Activated effector memory CD4-positive, alpha-beta T cell treated with Interleukin-2 at 50 U/mL for 16 hours (primary cell): ENCODE measurements at regions not wholly inside any gene's neighbourhood (a gene's known extent, or its start where the extent isn't known, plus 50 kb on each side); places are given as distances from the start of the nearest gene placed in this dataset.

Experiments
- DNase-seq: peaks from one replicate; pipeline ENCODE4 v3.0.0-alpha.2; 2020

DNA sequence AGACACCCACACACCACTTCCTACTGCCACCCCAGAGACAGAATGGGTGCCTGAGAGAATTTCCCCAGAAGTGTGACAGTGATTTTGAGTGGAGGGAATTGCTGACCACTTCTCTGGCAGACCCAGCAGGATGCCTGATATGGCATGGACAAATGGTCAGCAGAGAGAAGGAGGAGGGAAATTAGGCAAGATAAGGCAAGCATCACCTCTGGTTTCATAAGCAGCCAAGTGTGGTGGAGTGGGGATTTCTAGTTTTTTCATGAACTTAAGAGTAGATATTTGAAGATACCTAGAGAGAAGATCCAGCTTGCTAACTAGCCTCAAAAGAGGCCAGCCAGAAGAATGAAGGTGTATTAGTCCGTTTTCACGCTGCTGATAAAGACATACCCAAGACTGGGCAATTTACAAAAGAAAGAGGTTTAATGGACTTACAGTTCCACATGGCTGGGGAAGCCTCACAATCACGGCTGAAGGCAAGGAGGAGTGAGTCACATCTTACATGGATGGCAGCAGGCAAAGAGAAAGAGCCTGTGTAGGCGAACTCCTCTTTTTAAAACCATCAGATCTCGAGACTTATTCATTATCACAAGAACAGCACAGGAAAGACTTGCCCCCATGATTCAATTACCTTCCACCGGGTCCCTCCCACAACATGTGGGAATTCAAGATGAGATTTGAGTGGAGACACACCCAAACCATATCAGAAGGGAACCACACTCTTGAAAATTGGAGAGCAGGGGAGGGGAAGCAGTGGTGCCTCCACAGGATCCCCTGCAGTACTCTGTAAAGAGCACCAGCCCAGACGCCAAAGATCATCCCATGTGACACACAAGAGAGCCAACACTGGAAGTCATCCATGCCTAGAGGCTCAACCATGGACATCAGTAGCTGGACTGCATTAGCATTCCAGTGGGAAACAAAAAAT lies 64.2 kb downstream of the RBM43 start:
- no peak for DNase-seq

DNA sequence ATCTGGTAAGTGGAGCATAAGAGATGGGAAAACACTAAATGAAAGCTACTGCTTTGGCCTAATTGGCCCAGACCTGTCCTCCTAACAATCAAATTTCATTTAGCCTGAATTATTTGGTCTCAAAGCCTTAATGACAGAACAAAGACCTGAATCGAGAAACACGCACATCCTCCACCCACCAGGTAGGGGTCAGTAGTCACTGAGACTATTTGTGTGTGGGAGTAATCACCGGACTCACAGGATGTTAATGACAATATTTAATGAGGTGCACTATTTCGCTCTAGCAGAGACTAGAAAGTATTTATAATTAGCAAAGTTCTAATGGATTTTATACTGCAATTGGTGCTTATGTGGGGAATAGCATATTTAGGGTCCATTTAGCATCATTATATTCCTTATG lies 68.1 kb downstream of the RBM43 start:
- no peak for DNase-seq

DNA sequence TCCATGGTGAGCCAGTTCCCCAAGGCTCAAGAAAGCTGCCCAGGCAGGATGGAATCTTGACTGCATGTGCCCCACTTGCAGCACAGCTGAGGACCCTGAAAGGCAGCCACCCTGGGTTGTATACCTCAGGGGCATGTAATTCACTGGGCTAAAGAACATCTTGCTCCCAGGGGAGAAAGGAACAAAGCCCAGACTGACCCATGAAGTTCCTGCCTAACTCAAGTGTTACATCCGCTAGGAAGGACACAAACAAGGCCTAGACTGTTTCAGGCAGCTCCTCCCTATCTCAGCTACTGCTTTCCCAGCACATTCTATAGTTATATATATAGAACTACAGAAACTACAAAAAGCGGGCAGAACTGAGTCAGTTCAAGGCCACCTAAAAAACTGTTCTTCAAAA lies 69.0 kb downstream of the RBM43 start:
- no peak for DNase-seq

DNA sequence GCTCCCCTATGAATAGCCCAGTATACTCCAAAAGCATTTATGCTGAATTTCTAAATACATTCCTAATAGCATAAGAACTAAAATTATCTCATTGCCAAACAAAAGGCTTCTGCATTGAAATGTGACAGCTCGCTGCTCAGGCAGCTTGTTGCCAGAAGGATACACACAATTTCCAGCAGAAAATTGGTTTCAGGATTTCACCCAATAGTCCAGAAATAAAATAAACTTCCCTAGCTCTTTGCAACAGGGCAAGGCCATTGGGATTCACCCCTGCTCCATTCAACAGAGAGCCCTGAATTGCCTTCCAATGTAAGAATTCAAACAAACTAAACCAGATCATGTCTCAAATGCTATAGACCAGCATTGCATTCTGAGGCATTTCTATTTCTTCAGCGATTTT lies 70.7 kb downstream of the RBM43 start:
- no peak for DNase-seq

DNA sequence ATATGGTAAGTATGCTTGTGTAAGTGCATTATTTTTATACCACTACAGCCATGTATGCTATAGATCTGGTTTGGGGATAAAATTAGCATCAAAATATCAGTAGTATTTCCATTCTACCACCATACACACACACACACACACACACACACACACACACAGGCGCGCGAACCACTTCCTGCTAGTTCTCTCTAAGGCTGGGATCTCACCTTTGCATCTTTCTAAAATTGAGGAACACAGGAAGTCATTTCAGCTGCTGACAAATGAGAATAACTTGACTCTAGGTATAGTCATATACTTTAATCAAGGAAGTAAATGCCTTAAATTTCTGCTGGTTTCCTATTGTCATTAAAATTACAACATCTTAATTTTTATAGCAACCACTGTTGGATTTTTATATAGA lies 72.5 kb downstream of the RBM43 start:
- peak; percentile 1 for DNase-seq

DNA sequence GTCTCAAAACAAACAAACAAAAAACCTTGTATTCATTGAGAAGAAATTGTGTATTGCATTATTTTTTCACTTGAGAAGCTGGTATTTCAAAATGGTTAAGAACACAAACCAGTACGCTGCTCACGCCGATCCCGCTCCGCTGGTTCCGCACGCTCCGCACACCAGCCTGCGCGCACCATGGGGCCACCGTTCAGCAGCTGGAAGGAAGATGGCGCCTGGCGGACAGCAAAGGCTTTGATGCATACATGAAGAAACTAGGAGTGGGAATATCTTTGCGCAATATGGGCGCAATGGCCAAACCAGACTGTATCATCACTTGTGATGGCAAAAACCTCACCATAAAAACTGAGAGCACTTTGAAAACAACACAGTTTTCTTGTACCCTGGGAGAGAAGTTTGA lies 75.7 kb downstream of the RBM43 start:
- no peak for DNase-seq

DNA sequence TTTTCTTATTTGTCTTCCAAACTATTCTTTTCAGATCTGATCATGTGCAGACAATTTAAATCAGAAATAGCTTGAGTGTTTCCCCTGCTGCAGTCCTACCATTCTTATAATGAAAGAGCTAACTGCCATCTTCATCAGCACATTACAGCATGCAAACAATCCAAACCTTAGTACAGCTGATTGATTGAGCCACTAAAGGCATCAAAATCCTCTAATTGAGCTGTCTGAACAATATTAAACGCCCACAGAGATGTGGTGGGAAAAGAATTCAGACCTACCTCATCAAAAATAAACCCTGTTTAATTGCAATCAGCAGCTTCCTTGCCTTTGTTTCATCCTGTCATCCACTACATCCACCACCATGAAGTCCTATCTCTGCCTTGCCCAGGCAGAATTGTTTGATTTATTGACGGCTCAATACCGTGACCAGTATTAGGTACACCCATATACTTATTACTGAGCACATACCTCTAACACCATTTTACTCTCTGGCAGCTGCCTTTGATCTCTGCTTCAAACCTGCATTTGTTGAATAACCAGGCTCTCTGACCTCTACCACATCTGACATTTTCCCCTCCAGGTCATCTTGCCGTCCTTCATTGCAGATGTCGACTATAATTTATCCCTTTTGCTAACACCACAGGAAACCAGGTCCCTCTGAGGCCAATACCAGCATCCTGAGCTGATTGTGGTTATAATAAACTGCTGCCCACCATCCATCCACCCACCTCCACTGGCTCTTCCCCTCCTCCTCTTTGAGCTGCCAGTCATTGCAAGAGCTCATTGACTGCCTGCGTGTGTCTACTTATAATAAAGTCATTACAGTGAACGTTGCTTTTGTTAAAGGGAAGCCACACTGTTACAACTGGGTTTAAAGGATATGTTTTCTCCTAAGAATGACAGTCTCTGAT lies 78.5 kb downstream of the RBM43 start:
- DNase-seq = no peak

DNA sequence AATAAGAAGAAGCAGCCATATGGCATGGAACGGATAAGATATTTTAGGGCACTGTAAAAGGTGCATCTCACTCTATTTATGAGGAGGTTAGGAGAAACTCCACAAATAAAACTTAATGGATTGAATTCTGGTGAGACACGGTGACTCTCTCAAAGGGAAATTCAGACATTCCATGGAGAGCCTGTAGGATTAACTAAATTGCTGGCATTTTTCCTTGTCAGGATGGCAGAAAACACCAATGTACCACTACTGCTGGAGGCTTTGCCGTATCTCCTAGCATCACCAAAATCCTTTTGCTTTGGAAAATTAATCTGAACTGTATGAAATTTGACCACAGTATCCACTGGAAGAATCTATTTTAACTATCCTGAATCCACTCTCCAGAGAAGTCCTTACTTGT lies 79.3 kb downstream of the RBM43 start:
- no peak for DNase-seq

DNA sequence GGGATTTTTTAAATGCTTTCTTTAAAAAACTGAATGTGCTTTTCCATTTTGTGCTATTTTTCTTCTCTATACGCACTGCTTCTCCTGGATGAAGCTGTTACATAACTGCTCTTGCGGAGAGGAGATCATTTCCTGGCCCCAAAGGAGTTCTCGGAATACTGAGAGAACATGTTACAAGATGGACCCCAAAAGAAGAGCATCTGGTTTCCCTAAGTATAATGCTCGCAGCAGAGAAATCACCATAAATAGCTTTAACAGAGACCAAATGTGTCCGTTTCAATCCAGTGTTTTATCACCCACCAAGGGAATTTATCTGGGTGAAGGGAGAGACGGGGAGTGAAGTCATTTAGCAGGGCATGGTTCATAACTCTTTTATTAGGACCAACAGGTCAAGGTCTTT lies 80.1 kb downstream of the RBM43 start:
- no peak for DNase-seq

DNA sequence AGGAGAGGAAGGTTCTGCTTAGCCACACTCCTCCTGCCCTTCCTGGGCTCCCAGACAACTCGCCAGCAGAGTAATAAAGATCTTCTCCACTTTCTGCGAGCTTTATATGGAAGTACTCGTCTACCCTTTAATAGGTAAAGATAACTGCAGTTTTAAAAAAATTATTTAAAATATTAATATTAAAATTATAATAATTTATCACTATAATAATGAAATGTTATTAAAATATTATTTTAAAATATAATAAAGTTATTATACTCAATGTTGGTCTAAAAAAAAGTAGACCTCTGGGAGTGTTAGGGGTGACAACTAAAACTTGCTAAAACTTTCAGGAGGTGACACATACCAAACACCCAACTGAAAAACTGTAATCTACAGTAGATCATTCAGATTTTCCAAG lies 81.5 kb downstream of the RBM43 start:
- DNase-seq = no peak

DNA sequence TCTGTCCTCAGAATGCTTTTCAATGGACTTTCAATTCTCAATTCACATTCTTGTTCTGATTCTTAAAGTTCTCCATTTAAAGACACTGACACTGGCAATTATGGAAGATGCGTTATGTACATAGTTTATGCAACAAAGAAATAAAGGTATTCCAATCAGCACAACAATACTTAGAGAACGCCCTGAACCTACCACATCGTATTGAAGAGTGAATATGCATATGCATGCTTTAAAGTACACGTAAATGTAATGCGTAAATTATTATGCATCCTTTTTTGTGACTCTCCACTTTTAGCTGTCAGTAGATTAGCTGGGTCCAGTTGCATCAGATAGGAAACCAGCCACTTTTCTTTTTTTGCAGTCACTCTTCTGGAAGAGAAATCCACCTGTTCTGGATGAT lies 83.5 kb downstream of the RBM43 start:
- no peak for DNase-seq

DNA sequence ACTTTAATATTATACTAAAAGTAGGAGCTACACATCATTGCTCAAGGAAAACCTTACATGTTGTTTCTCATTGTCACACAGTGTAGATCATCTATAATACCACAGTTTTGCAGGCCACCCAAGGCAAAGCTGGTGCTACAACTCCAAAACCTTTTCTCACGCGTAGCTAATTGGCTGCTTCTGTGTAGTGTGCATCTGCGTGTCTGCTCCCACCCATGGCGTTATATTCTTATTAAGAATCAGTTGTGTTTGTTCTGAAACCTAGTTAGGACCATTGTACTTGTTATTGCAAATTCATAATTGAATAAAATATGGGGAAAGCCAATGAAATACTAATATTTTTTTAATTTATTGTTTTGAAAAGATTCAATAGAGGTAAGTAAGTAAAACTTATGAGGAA lies 83.9 kb downstream of the RBM43 start:
- DNase-seq = no peak

DNA sequence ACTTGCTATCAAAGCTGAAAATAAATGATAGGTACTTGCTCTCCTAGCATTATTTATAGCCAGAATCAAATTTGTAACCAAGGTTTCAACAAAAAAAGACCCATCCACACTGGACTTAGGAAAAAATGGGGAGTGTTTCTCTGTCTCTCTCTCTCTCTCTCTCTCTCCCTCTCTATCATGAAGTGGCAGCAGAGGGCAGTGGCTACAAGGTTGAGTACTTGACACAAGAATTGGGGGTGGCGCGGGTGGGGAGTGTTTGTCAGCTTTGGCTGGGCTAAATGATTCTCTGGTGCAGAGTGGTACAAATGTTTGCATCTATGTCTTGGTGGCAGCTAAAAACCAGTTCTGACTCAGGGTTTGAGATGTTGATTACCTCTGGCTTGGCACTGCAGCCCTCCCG lies 85.0 kb downstream of the RBM43 start:
- no peak for DNase-seq

DNA sequence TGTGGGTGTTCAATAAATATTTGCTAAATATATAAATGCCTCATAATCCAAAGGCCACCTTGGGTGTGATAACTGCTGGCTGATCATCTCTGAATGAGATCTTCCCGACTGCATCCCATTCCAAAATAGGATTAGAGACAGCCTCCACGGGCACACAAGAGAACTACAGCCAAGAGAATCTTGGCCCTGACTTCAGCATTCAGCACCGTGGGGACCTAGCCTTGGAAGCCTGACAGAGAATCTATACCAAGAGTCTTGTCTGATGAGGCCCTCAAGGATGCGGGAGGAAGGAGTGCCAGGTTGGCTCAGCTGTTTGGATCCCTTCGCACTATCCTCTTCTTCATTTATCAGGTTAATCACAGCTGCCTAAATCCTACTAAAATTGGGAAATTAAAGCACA lies 85.8 kb downstream of the RBM43 start:
- no peak for DNase-seq

DNA sequence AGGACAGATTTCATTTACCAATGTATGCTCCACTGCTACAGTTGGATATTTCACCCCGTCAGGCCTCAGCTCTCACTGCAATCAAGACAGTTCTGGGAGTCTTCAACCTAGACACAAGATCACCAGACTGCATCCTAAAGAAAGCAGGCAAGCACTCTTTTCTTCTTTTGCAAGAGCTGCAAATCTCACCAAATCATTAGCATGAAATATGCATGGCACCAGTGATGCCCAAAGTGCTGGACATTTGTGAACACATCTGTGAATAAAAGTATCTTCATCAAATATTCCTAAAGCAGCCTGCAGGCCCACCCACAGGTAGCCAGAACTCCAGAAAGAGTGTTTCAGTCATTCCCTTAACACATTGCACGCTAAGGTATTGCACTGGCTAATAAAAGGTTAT lies 87.5 kb downstream of the RBM43 start:
- no peak for DNase-seq

DNA sequence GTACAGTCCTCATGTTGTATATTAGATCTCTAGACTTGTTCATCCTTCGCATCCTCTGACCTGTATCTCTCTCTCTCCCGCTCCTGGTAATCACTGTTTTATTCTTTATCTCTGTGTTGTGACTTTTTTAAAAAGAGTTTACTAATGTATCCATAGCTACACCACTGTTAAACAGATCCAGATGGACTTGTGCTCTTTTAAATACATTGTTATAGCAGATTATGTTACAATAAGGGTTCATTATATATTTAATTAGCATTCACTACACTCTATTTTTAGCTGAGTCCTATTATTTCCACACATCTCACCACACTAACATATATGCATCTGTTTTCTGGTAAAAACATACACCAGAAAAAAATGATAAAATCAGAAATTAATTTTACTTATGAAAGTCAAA lies 90.5 kb downstream of the RBM43 start:
- no peak for DNase-seq

DNA sequence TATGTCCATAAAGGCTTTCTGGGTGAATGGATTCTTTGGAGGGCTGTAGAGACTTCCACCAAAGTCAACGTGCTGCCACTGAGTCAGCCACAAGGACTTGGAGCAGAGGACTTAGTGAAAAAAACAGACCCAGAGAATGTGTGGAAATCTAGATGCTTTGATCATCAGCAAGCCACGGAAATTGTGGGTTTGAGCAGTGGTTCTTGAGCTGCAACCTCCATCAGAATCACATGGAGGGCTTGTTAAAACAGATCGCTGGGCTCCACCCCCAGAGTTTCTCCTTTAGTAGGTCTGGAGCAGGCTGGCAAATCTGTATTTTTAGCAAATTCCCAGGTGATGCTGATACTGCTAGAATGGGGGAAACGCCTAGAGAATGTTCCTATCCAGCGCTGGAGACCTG lies 95.3 kb downstream of the RBM43 start:
- no peak for DNase-seq

DNA sequence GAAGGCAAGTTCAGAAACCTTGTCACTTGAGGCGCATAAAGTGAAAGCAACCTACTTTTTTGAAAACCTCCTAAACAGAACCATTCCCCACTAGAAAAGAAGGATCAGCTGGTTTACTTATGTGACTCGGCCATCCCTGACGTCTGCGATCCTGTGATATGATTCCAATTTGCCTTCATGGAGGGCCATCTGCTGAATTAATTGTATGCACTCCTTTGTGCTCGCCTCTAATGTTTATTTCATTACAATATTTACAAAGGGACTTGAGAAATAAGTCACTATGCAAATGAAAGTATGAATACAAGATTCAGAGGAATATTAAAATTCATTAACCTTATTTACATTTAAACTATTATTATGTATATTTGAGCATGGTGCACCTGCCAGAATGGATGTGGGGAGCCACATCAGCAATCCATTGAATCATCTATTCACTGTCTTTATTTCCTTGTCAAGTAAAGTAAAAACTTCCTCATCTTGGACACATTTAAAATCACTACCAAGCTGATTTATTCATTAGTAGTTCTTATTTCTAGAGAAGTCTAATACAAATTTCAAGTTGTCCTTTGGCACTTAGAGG lies 96.5 kb downstream of the RBM43 start:
- DNase-seq = no peak

DNA sequence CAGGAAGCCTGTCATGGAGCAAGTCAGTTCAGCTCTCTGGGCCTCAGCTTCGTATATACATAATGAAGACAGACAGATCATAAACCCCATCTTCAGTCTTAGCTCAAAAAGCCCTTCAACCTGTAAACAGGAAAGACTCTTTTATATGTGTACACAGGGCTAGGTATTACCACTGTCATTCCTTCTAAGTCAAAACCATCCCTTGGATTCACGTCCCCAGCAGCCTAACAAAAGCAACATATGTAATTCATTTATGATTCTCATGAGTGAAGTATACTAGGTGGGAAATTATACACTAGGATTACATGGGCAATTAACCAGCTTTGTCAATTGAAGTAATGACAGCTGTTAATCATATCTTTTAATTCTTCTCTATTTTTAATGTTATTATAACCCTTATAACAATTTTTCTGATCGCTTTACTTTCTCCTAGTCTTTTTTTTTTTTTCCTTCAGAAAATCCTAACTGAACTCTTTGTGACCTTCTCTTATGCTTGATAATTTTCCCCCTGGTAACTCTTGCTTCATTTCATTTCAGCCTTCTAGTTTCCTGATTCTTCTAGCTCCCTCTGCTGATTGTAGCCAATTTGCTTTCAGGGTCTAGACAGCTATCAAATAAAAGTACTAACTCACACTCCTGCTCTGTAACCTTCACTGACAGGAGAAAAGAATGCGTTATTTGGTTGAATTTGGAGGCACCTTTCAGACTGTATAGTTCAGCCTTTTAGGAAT lies 99.7 kb downstream of the RBM43 start:
- no peak for DNase-seq

DNA sequence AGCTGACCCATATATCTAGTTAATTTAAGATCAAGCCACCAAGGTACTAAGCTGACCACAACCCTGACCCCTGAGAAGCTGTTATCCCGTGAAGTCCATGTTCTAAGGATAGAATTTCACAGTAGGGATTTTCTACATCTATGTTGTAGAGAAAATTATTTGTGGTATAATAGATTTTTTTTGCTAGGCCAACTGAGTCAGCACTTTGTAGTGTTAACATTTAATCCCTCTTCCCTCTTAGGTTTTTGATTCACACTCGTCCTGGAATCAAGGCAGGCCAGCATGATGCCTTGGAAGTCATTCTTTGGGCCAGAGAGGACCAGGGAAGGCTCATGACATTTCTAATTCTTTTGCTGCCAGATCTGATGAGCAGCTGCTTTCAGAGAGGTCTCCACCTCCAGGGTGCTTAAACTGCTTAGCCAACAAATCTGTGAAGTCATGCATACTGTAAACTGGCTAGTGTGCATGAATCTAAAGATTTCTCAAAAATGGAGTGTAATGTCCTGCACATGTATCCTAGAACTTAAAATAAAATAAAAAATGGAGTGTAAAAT lies 102.5 kb downstream of the RBM43 start:
- DNase-seq = no peak

DNA sequence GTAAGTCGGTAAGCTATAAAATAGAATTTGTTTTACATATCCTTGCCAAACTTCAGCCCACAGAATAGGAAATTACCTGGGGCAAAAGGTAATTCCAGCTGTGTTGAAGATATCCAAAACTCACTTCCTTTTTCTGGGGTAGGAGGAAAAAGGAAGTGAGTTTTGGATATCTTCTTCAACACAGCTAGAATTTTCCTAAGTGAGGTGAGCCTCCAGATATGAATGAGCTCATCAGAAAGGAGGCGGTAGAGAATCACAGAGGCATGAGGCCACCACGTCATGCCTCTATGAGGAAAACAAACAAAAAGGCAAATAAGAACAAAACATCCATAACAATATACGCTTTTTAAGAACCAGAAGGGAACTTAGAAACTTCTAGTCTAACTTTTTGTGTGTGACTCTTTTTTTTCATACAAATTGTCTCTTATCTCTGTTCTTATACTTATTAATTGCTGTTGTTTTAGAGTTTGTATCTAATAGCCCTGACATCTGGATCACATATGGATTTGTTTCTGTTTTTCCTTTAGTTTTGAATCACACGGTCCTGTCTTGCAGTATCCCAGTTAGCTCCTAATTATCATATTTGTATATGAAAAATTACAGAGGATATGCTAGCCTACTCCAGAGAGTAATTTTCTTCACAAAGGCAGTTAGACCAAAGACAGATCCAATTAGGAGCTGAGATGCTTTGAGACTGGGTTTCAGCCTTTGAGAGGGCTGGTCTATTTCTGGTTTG lies 104.5 kb downstream of the RBM43 start:
- DNase-seq = no peak

DNA sequence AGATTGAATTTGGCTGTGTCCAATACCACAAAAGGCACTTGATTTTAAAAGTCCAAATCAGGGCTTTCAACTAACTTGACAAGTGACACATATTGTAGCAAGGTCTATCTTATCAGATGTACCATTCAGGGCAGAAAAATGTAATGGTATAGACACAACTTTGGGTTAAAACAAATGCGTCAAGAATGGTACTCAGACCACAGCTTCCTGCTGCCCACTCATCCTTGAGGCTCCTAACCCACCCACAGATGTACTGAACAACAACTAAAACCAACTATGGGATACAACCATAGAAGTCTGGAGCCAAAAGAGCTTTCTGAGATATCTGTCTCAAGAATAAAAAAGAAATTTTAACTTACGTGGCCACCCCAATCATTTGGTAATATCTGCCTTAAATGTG lies 105.2 kb downstream of the RBM43 start:
- DNase-seq = no peak
